HEK293 (cell line): ENCODE measurements at regions not wholly inside any gene's neighbourhood (a gene's known extent, or its start where the extent isn't known, plus 50 kb on each side); places are given as distances from the start of the nearest gene placed in this dataset.

ENCODE experiments used
- CTCF ChIP-seq: fragments of 450-650 bp; formaldehyde crosslinking; IDR thresholded peaks from 2 replicates; pipeline ENCODE4 v1.5.1; 2016; ENCODE audit warnings: missing biosample characterization, missing genetic modification characterization
- ELK4 ChIP-seq: IDR thresholded peaks from 2 replicates; pipeline ENCODE4 v1.6.1; 2011; ENCODE audit warnings: mild to moderate bottlenecking, low read depth, low read length, borderline replicate concordance
- KLF8 ChIP-seq: fragments of 450-650 bp; formaldehyde crosslinking; IDR thresholded peaks from 2 replicates; pipeline ENCODE4 v1.5.1; 2016; ENCODE audit warnings: missing biosample characterization, missing genetic modification characterization
- PBX3 ChIP-seq: sonication (generic); formaldehyde crosslinking; IDR thresholded peaks from 2 replicates; pipeline ENCODE4 v1.8.1; 2022; ENCODE audit warnings: mild to moderate bottlenecking, moderate library complexity, missing genetic modification reagents
- SP2 ChIP-seq: fragments of 450-650 bp; formaldehyde crosslinking; IDR thresholded peaks from 2 replicates; pipeline ENCODE4 v1.5.1; 2016; ENCODE audit warnings: missing biosample characterization, missing genetic modification characterization
- YY1 ChIP-seq: fragments of 450-650 bp; formaldehyde crosslinking; IDR thresholded peaks from 2 replicates; pipeline ENCODE4 v1.5.1; 2018; ENCODE audit warnings: missing biosample characterization, missing genetic modification characterization
- ZBTB17 ChIP-seq: fragments of 450-650 bp; formaldehyde crosslinking; IDR thresholded peaks from 2 replicates; pipeline ENCODE4 v1.5.1; 2016; ENCODE audit warnings: missing biosample characterization, missing genetic modification characterization
- ZBTB21 ChIP-seq: fragments of 450-650 bp; formaldehyde crosslinking; IDR thresholded peaks from 2 replicates; pipeline ENCODE4 v1.5.1; 2017; ENCODE audit warnings: missing biosample characterization, missing genetic modification characterization
- ZBTB44 ChIP-seq: fragments of 450-650 bp; IDR thresholded peaks from 2 replicates; pipeline ENCODE4 v1.5.1; 2018; ENCODE audit warnings: missing biosample characterization, mild to moderate bottlenecking, missing genetic modification characterization
- ZBTB6 ChIP-seq: fragments of 450-650 bp; formaldehyde crosslinking; IDR thresholded peaks from 2 replicates; pipeline ENCODE4 v1.5.1; 2017; ENCODE audit warnings: missing biosample characterization, missing genetic modification characterization
- ZNF155 ChIP-seq: fragments of 450-650 bp; formaldehyde crosslinking; IDR thresholded peaks from 2 replicates; pipeline ENCODE4 v1.5.1; 2016; ENCODE audit warnings: missing biosample characterization, missing genetic modification characterization
- ZNF18 ChIP-seq: fragments of 450-650 bp; formaldehyde crosslinking; IDR thresholded peaks from 2 replicates; pipeline ENCODE4 v1.5.1; 2016; ENCODE audit warnings: missing biosample characterization, missing genetic modification characterization
- ZNF580 ChIP-seq: fragments of 450-650 bp; formaldehyde crosslinking; IDR thresholded peaks from 2 replicates; pipeline ENCODE4 v1.5.1; 2016; ENCODE audit warnings: missing biosample characterization, missing genetic modification characterization
- ZNF843 ChIP-seq: fragments of 450-650 bp; formaldehyde crosslinking; IDR thresholded peaks from 2 replicates; pipeline ENCODE4 v1.5.1; 2016; ENCODE audit warnings: missing biosample characterization, missing genetic modification characterization

- no peak for TF ChIP-seq CTCF (tag by site-specific recombination)
- no peak for TF ChIP-seq ZBTB44 (tag by site-specific recombination)
- TF ChIP-seq ZBTB21 (tag by site-specific recombination): no peak
- TF ChIP-seq ZBTB6 (tag by site-specific recombination): no peak
- no peak for TF ChIP-seq ZNF155 (tag by site-specific recombination)
- no peak for TF ChIP-seq ZNF580 (tag by site-specific recombination)
- TF ChIP-seq KLF8 (tag by site-specific recombination): no peak
- TF ChIP-seq ZNF18 (tag by site-specific recombination): no peak
- no peak for TF ChIP-seq SP2
- TF ChIP-seq ZNF843 (tag by site-specific recombination): no peak
- TF ChIP-seq PBX3 (CRISPR knock-in tag): no peak
- TF ChIP-seq ELK4: no peak
- TF ChIP-seq YY1 (tag by site-specific recombination): no peak
- no peak for TF ChIP-seq ZBTB17
These were observed 114.0 kb downstream of the FAM174B start for GRCh38 chr15:92541291-92542200.
